Stimulated activated naive B cell treated with anti-CD40 and anti-IgM and Interleukin-4, amounts not matched to agents 10 μg/mL and 1 μg/mL and 100 μg/mL, for 72 hours (primary cell): ENCODE measurements at regions not wholly inside any gene's neighbourhood (a gene's known extent, or its start where the extent isn't known, plus 50 kb on each side); places are given as distances from the start of the nearest gene placed in this dataset.
"Not testable (repeated sequence)": the region's sequence is repeated elsewhere in the genome, so short reads cannot be mapped to it uniquely, and the experiment has no call there.

Source experiments
- ATAC-seq, 2 donors: fragments of 150-1000 bp; cut with Tn5 transposase; replicated peaks; 2 replicates each; pipeline ENCODE4 v1.10.0; 2021; ENCODE audit warnings: moderate library complexity in 1 of 2
- DNase-seq: peaks from one replicate; pipeline ENCODE4 v3.0.0; 2021
- H3K27ac Mint-ChIP-seq: one replicate; pipeline ENCODE4 v1.8.0; 2022; ENCODE audit warnings: mild to moderate bottlenecking, mixed read lengths
- H3K27me3 Mint-ChIP-seq, 2 donors: one replicate each; pipeline ENCODE4 v1.8.0; 2022; ENCODE audit warnings: mixed read lengths in 2 of 2
- H3K36me3 Mint-ChIP-seq, 2 donors: one replicate each; pipeline ENCODE4 v1.8.0; 2022; ENCODE audit warnings: mixed read lengths in 2 of 2, mild to moderate bottlenecking in 1 of 2
- H3K4me1 Mint-ChIP-seq, 2 donors: one replicate each; pipeline ENCODE4 v1.8.0; 2022; ENCODE audit warnings: mixed read lengths in 2 of 2, mild to moderate bottlenecking in 1 of 2
- H3K4me3 Mint-ChIP-seq, 2 donors: one replicate each; pipeline ENCODE4 v1.8.0; 2022; ENCODE audit warnings: mild to moderate bottlenecking in 2 of 2, mixed read lengths in 2 of 2, moderate library complexity in 1 of 2
- H3K9me3 Mint-ChIP-seq, 2 donors: one replicate each; pipeline ENCODE4 v1.8.0; 2022; ENCODE audit warnings: mixed read lengths in 2 of 2, mild to moderate bottlenecking in 1 of 2

DNA sequence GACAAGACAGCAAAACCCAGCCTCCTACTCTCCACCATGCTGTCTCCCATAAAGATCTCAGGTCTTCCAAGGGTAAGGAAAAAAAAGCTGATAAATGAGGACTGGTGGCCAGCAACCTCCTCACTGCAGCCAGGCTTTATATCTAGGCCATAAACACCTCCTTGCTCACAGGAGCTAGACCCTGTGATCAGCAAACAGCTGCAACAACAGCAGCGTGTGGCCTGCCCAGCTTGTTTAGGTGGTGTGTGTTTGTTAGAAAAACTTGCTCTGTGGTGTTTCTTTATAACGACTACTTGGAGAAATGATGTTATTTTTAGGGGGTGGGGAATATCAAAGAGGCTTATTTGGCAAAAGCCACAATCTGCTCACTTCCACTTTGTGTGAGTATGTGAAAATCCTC lies 880.9 kb upstream of the AMELY start:
- Mint-ChIP-seq H3K4me1 (peaks cover 0 to 7% of the 10 kb centered on the region in 2 donors), H3K27ac (no peak overlapping the region), H3K36me3 (no peaks in the 10 kb centered on the region), H3K27me3 (no peaks in the 10 kb centered on the region), H3K4me3 (no peak overlapping the region), H3K9me3 (peaks cover 0 to 3% of the 10 kb centered on the region in 2 donors)
- ATAC-seq (no peak), DNase-seq (no peak)

DNA sequence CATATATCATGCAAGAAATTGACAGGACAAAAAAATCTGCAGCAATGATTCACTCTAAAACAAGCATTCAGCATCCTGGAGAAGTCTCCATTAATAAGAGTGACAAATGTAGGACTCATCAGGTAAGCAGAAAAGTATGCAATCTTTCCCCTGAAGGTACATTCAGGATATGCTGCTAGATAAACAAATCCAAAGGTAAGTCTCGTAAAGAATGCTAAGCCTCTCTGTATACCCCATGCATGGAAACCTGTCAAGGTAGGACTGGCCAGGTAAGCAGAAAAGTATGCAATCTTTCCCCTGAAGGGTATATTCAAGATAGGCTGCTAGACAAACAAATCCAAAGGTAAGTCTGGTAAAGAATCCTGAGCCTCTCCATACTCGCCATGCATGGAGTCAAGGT lies 869.9 kb upstream of the AMELY start:
- Mint-ChIP-seq H3K4me1 (no peaks in the 10 kb centered on the region), H3K4me3 (no peak overlapping the region), H3K9me3 (no peaks in the 10 kb centered on the region), H3K27ac (no peak overlapping the region), H3K27me3 (no peaks in the 10 kb centered on the region), H3K36me3 (no peaks in the 10 kb centered on the region)
- no peak for ATAC-seq
- DNase-seq: no peak

GRCh38 chrY:7775436-7775835 lies 863.9 kb upstream of the AMELY start:
- not testable (repeated sequence) for H3K27ac Mint-ChIP-seq

GRCh38 chrY:7771771-7772170 lies 860.2 kb upstream of the AMELY start:
- no peak overlapping the region for H3K4me3 Mint-ChIP-seq
- H3K27ac Mint-ChIP-seq: no peak overlapping the region
- H3K9me3 Mint-ChIP-seq: no peaks in the 10 kb centered on the region
- DNase-seq: no peak
- no peak for ATAC-seq
- no peaks in the 10 kb centered on the region for H3K4me1 Mint-ChIP-seq
- H3K27me3 Mint-ChIP-seq: no peaks in the 10 kb centered on the region
- H3K36me3 Mint-ChIP-seq: no peaks in the 10 kb centered on the region

More at GRCh38 chrY:7775436-7775835, 863.9 kb upstream of the AMELY start:
- H3K4me3 Mint-ChIP-seq, H3K27me3 Mint-ChIP-seq, H3K4me1 Mint-ChIP-seq, DNase-seq, H3K36me3 Mint-ChIP-seq, H3K9me3 Mint-ChIP-seq, ATAC-seq: not testable (repeated sequence)

DNA sequence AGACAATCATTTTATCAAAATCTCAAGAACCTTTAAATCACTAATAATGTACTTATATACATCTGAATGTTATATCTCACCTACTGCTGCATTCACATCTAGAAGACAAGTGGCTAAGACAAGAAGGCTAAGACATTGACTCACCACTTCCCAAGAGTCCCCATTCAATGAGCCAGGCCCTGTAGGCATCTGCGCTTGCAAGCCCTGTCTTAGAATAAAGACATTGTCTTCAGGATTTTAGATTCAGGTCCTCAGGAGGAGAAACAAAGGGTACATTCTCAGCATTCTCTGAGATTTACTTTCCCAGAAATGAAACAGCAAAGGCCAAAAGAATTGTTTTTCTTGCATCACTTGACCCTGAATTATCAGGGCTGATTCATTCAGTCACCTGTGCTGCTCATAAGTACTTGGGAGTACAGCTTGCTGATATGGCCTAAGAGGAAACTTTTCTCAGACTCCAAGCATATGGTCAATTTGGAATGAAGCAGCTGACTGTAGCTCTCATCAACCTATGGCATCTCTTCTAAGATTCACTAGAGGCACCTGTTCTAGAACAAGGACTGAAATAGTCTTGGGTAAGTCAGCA lies 858.3 kb upstream of the AMELY start:
- Mint-ChIP-seq H3K27me3 (no peaks in the 10 kb centered on the region), H3K27ac (no peak overlapping the region), H3K9me3 (no peaks in the 10 kb centered on the region), H3K36me3 (no peaks in the 10 kb centered on the region), H3K4me3 (no peak overlapping the region), H3K4me1 (no peaks in the 10 kb centered on the region)
- no peak for ATAC-seq
- no peak for DNase-seq

DNA sequence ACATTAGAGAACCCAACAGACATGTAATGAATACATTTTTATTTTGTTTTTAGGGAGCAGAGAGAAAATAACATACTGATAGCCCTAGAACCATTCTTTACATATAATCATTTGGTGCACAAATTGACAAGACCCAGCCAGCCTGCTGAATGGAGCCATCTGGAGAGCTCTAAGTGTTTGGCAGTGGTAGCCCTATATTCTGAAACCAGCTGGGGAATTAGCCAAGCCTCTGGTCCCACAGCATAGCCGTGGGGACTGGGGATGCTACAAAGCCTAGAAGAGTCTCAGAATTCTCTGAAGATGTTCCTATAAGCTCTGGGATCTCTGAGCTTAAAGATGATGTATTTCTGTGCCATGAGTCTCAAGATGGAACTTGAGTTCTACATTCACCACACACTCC lies 857.3 kb upstream of the AMELY start:
- DNase-seq (no peak), ATAC-seq (no peak)
- no peaks in the 10 kb centered on the region for H3K36me3 Mint-ChIP-seq
- H3K27ac Mint-ChIP-seq: no peak overlapping the region
- no peaks in the 10 kb centered on the region for H3K27me3 Mint-ChIP-seq
- no peak overlapping the region for H3K4me3 Mint-ChIP-seq
- H3K4me1 Mint-ChIP-seq: no peaks in the 10 kb centered on the region
- no peaks in the 10 kb centered on the region for H3K9me3 Mint-ChIP-seq

DNA sequence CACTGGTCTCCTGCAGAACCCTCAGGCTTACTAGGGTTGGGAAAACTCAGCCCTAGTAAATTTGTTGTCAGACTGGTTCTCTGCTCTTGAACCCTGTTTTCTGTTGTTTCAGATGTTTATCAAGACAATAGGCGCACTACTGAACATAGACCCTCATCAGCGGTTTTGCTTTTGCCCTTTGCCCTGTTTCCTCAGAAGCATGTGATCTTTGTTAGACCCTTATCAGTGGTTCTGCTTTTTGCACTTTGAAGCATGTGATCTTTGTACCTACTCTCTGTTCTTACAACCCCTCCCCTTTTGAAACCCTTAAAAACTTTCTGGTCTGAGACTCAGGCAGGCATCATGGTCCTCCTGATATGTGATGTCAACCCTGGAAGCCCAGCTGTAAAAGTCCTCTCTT lies 842.2 kb upstream of the AMELY start:
- H3K9me3 Mint-ChIP-seq: no peaks in the 10 kb centered on the region
- H3K27ac Mint-ChIP-seq: no peak overlapping the region
- H3K27me3 Mint-ChIP-seq: no peaks in the 10 kb centered on the region
- ATAC-seq: no peak
- H3K4me3 Mint-ChIP-seq: no peak overlapping the region
- H3K4me1 Mint-ChIP-seq: no peaks in the 10 kb centered on the region
- no peaks in the 10 kb centered on the region for H3K36me3 Mint-ChIP-seq
- DNase-seq: no peak

DNA sequence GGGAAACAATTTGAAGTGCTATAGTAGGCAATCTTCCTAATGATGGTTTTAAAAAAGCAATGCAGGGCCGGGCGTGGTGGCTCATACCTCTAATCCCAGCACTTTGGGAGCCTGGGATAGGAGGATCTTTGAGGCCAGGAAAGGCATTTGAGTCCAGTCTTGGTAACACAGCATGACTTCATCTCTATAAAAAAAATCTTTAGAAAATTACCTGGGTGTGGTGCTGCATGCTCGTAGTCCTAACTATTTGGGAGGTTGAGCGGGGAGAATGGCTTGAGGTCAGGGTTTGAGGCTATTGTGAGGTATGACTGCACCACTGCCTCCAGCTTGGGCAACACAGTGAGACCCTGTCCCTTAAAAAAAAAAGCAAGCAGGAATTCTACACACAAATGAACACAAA lies 835.2 kb upstream of the AMELY start:
- DNase-seq (no peak), ATAC-seq (no peak)
- no peak overlapping the region for H3K27ac Mint-ChIP-seq
- no peaks in the 10 kb centered on the region for H3K9me3 Mint-ChIP-seq
- H3K4me3 Mint-ChIP-seq: no peak overlapping the region
- no peaks in the 10 kb centered on the region for H3K4me1 Mint-ChIP-seq
- H3K27me3 Mint-ChIP-seq: peaks cover 0 to 5% of the 10 kb centered on the region in 2 donors
- no peaks in the 10 kb centered on the region for H3K36me3 Mint-ChIP-seq

DNA sequence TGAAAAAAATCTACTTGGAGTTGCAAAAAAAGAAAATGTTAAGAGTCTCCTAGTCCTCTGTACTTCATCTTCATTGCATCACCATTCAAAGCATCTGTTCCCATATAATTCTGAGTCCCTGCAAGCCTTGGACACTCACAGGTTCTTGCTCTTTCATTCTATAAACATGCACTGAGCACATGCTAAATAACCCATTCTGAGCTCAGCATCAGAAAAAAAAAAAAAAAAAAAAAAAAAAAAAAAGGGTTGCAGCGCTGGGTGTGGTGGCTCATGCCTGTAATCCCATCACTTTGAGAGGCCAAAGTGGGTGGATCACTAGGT lies 834.0 kb upstream of the AMELY start:
- H3K36me3 Mint-ChIP-seq: no peaks in the 10 kb centered on the region
- peaks cover 0 to 5% of the 10 kb centered on the region in 2 donors for H3K27me3 Mint-ChIP-seq
- H3K9me3 Mint-ChIP-seq: no peaks in the 10 kb centered on the region
- no peaks in the 10 kb centered on the region for H3K4me1 Mint-ChIP-seq
- ATAC-seq (no peak), DNase-seq (no peak)
- no peak overlapping the region for H3K27ac Mint-ChIP-seq
- no peak overlapping the region for H3K4me3 Mint-ChIP-seq

- H3K4me3 Mint-ChIP-seq: no peak overlapping the region
- H3K4me1 Mint-ChIP-seq: no peaks in the 10 kb centered on the region
- H3K9me3 Mint-ChIP-seq: no peaks in the 10 kb centered on the region
These were observed 833.4 kb upstream of the AMELY start for GRCh38 chrY:7744691-7745580.

GRCh38 chrY:7736847-7737365 lies 825.4 kb upstream of the AMELY start:
- ATAC-seq: no peak
- DNase-seq: no peak
- H3K27me3 Mint-ChIP-seq: no peaks in the 10 kb centered on the region

More at GRCh38 chrY:7744691-7745580, 833.4 kb upstream of the AMELY start:
- no peak for ATAC-seq
- Mint-ChIP-seq H3K27me3 (peaks cover 0 to 5% of the 10 kb centered on the region in 2 donors), H3K27ac (no peak overlapping the region), H3K36me3 (no peaks in the 10 kb centered on the region)
- no peak for DNase-seq

GRCh38 chrY:7731651-7732050 lies 820.1 kb upstream of the AMELY start:
- Mint-ChIP-seq H3K4me1 (peaks cover 0 to 59% of the 10 kb centered on the region in 2 donors), H3K4me3 (no peak overlapping the region), H3K27ac (no peak overlapping the region), H3K36me3 (no peaks in the 10 kb centered on the region), H3K9me3 (no peaks in the 10 kb centered on the region), H3K27me3 (no peaks in the 10 kb centered on the region)
- DNase-seq: no peak
- no peak for ATAC-seq

More at GRCh38 chrY:7736847-7737365, 825.4 kb upstream of the AMELY start:
- Mint-ChIP-seq H3K36me3 (no peaks in the 10 kb centered on the region), H3K4me1 (peaks cover 0 to 23% of the 10 kb centered on the region in 2 donors), H3K27ac (no peak overlapping the region), H3K4me3 (no peak overlapping the region), H3K9me3 (no peaks in the 10 kb centered on the region)

- Mint-ChIP-seq H3K27ac (no peak overlapping the region), H3K4me3 (peak overlapping the region in 1 of 2 donors; percentile 39), H3K36me3 (no peaks in the 10 kb centered on the region), H3K9me3 (no peaks in the 10 kb centered on the region), H3K27me3 (no peaks in the 10 kb centered on the region), H3K4me1 (peaks cover 0 to 69% of the 10 kb centered on the region in 2 donors)
- DNase-seq (no peak), ATAC-seq (peak in 1 of 2 donors; percentile 76)
These were observed 819.1 kb upstream of the AMELY start for GRCh38 chrY:7730664-7731063.

DNA sequence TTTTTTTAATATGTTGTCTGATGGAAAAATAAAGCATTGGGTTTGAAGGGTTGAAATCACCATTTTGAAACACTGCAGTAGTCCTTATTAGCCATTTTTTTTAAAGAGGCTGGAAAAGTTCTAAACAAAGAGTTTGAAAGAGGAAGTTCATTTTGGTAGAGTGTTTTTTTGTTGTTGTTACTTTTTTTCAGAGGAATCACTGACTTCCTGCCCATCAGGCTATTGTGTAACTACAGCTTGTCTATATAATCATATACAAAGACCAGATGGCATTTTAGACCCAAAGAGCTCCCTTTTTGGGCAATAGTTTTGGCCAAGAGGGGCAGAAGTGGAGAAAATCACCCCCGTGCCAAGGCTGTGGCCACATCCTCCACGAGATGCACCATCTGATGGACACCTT lies 818.5 kb upstream of the AMELY start:
- H3K36me3 Mint-ChIP-seq: peaks cover 0 to 2% of the 10 kb centered on the region in 2 donors
- H3K27ac Mint-ChIP-seq: no peak overlapping the region
- ATAC-seq: peak in 1 of 2 donors; percentile 30
- H3K27me3 Mint-ChIP-seq: no peaks in the 10 kb centered on the region
- peak overlapping the region in 1 of 2 donors; percentile 39 for H3K4me3 Mint-ChIP-seq
- no peak for DNase-seq
- H3K9me3 Mint-ChIP-seq: no peaks in the 10 kb centered on the region
- peaks cover 0 to 73% of the 10 kb centered on the region in 2 donors for H3K4me1 Mint-ChIP-seq
